Upper lobe of right lung (tissue), 1 donor: ENCODE measurements at regions not wholly inside any gene's neighbourhood (a gene's known extent, or its start where the extent isn't known, plus 50 kb on each side); places are given as distances from the start of the nearest gene placed in this dataset.

Source experiments
- ATAC-seq: fragments of 200-7000 bp; cut with Tn5 transposase; one replicate; pipeline ENCODE4 v1.9.1; 2020; ENCODE audit warnings: mild to moderate bottlenecking, moderate library complexity
- DNase-seq: peaks from one replicate; pipeline ENCODE4 v3.0.0-alpha.2; 2020
- H3K27ac ChIP-seq: fragments of 200-600 bp; one replicate; pipeline ENCODE4 v1.8.0; 2022
- H3K27me3 ChIP-seq: fragments of 200-600 bp; one replicate; pipeline ENCODE4 v1.8.0; 2022; ENCODE audit warnings: mild to moderate bottlenecking
- H3K36me3 ChIP-seq: fragments of 200-600 bp; one replicate; pipeline ENCODE4 v1.8.0; 2022
- H3K4me1 ChIP-seq: fragments of 200-600 bp; one replicate; pipeline ENCODE4 v1.8.0; 2022
- H3K4me3 ChIP-seq: fragments of 200-600 bp; one replicate; pipeline ENCODE4 v1.8.0; 2022; ENCODE audit warnings: mild to moderate bottlenecking
- H3K9me3 ChIP-seq: fragments of 200-600 bp; one replicate; pipeline ENCODE4 v1.8.0; 2022
- intact Hi-C: fragments of 100-400 bp; cut with DNase I; formaldehyde crosslinking; loops from one replicate; pipeline ENCODE4 v1.11.0; 2022
- TF ChIP-seq, protein P1 (sequence below): fragments of 200-600 bp; IDR thresholded peaks from one replicate; pipeline ENCODE4 v1.8.0; 2022; ENCODE audit warnings: antibody characterized with exemption
- donor health status: DM: no; HTN: yes; CAD: no; lungs with severe emphysema.

DNA sequence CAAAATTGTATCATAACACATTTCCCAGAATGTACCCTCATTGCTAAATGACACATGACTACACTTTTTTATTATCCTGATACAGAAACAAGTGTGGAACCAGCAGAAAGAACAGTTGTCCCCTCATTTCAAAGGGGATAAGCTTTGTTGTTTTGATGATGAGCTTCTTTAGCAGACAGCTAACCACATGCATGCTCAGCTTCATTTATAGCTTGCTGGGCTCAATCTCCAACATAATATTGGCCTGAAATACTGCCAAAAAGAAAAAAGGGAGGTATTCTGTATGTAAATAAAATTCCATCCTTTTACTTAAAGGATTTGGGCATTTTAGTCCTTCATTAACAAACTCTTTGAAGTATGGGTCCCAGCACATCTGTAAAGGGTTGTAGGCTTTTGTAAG lies 120.4 kb downstream of the SPATA31D1 start:
- ATAC-seq = no peak
- Histone ChIP-seq H3K27me3 (no peaks in the 10 kb centered on the region), H3K4me3 (no peak overlapping the region), H3K27ac (no peak overlapping the region), H3K4me1 (no peaks in the 10 kb centered on the region), H3K36me3 (no peaks in the 10 kb centered on the region), H3K9me3 (no peaks in the 10 kb centered on the region)
- TF ChIP-seq, protein P1, sequence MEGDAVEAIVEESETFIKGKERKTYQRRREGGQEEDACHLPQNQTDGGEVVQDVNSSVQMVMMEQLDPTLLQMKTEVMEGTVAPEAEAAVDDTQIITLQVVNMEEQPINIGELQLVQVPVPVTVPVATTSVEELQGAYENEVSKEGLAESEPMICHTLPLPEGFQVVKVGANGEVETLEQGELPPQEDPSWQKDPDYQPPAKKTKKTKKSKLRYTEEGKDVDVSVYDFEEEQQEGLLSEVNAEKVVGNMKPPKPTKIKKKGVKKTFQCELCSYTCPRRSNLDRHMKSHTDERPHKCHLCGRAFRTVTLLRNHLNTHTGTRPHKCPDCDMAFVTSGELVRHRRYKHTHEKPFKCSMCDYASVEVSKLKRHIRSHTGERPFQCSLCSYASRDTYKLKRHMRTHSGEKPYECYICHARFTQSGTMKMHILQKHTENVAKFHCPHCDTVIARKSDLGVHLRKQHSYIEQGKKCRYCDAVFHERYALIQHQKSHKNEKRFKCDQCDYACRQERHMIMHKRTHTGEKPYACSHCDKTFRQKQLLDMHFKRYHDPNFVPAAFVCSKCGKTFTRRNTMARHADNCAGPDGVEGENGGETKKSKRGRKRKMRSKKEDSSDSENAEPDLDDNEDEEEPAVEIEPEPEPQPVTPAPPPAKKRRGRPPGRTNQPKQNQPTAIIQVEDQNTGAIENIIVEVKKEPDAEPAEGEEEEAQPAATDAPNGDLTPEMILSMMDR = no peak
- no peak for DNase-seq
- intact Hi-C loops = no loop called here

DNA sequence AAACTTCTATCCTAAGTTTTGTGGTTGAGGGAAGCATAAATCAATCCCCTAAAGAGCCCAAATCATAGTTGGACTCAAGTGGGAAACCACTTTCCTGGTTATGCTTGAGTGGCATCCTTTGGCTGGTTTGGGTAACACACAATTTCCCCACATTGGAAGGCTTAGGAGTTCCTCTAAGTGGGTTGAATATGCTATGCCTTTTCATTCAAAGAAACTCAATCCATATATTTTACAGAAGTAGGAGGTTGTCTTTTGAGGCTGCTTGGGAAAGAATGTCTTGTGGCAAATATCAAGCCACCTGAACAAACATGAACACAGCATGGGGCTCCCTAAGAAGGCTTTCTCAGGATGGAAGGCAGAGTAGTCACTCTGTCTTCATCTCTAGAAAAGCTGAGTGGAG lies 121.1 kb downstream of the SPATA31D1 start:
- Histone ChIP-seq H3K36me3 (no peaks in the 10 kb centered on the region), H3K4me3 (no peak overlapping the region), H3K9me3 (no peaks in the 10 kb centered on the region), H3K4me1 (no peaks in the 10 kb centered on the region), H3K27me3 (no peaks in the 10 kb centered on the region), H3K27ac (no peak overlapping the region)
- ATAC-seq (no peak), DNase-seq (no peak)
- intact Hi-C loops = no loop called here
- TF ChIP-seq, protein P1 = no peak

DNA sequence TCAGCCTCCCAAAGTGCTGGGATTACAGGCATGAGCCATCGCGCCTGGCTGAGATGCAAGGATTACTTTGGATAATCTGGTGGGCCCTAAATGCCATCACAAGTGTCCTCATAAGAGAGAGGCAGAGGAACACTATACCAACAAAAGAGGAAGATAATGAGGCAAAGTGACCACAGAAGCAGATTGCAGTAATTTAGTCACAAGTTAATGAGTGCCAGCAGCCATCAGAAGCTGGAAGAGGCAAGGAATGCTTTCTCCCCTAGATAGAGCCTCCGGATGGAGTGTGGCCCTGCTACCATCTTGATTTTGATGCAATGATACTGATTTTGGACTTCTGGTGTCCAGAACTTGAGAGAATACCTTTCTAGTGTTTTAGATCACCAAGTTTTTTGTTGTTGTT lies 122.3 kb downstream of the SPATA31D1 start:
- DNase-seq = no peak
- Histone ChIP-seq H3K27me3 (no peaks in the 10 kb centered on the region), H3K9me3 (no peaks in the 10 kb centered on the region), H3K27ac (no peak overlapping the region), H3K4me3 (no peak overlapping the region), H3K36me3 (no peaks in the 10 kb centered on the region), H3K4me1 (no peaks in the 10 kb centered on the region)
- intact Hi-C loops = no loop called here
- no peak for ATAC-seq
- TF ChIP-seq, protein P1 = no peak

DNA sequence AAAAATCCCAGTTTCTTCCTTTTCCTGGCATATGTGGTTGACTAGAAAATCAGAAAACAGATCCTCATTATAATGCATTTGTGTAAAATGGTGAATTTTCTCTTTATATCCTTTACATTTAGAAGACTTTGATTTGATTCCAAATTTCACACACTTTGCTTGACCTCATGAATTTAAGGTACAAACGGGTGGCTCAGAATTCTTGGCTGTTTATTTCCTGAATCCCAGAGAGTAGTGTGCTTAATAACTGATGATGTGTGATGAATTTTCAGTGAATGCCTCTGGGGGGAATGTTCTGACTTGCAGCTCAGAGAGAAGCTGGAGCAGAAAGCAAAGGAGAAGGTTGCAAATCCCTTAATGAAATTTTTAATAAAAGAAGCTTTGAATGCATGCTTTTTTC lies 126.8 kb downstream of the SPATA31D1 start:
- DNase-seq (no peak), ATAC-seq (no peak)
- no peaks in the 10 kb centered on the region for H3K4me1 ChIP-seq
- intact Hi-C loops = no loop called here
- no peak overlapping the region for H3K4me3 ChIP-seq
- H3K27me3 ChIP-seq = no peaks in the 10 kb centered on the region
- TF ChIP-seq, protein P1 = no peak
- H3K9me3 ChIP-seq = no peaks in the 10 kb centered on the region
- no peaks in the 10 kb centered on the region for H3K36me3 ChIP-seq
- H3K27ac ChIP-seq = no peak overlapping the region

DNA sequence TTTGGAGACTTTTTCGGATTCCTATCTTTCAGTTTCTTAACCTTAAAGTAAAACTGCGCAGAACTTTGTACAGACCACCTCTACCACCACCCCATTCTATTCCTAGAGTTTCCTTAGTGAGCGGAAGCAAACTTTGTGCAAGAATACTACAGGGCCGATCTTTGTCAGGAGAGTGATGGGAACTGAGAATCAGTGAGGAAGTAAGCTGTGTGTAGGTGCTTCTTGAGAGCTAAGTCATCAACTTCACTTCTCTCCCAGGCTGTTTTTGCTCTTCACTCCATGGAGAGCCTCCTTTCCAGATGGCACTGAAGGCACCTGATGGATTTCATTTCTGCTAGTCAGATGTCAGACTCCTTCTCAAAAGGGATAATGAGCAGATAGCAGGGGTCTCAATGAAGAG lies 127.3 kb downstream of the SPATA31D1 start:
- ATAC-seq (no peak), DNase-seq (no peak)
- H3K9me3 ChIP-seq = no peaks in the 10 kb centered on the region
- intact Hi-C loops = no loop called here
- H3K27me3 ChIP-seq = no peaks in the 10 kb centered on the region
- no peaks in the 10 kb centered on the region for H3K4me1 ChIP-seq
- no peak overlapping the region for H3K27ac ChIP-seq
- TF ChIP-seq, protein P1 = no peak
- no peaks in the 10 kb centered on the region for H3K36me3 ChIP-seq
- no peak overlapping the region for H3K4me3 ChIP-seq

DNA sequence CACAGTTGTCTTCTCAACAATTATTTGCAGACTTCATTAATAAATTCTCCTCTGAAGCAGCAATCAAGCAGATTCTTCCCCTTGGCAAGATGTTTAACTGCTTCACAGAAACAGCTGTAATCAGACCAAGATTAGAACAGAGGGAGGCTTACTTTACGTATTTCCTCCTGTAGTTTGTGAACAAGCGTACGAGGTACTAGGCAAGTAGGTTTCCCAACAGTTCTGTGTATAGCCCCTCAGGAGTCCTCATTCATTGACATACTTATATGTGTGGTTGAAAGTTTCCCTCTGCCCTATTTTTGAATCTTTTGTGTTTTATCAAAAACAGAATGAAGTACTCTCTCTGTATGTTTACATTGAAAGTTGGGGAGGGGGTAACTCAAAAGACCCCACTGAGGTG lies 128.0 kb downstream of the SPATA31D1 start:
- TF ChIP-seq, protein P1 = no peak
- Histone ChIP-seq H3K27ac (no peak overlapping the region), H3K36me3 (no peaks in the 10 kb centered on the region), H3K27me3 (no peaks in the 10 kb centered on the region), H3K9me3 (no peaks in the 10 kb centered on the region), H3K4me3 (no peak overlapping the region), H3K4me1 (no peaks in the 10 kb centered on the region)
- ATAC-seq (no peak), DNase-seq (no peak)
- intact Hi-C loops = no loop called here
